CD14-positive monocyte (primary cell): ENCODE measurements at regions not wholly inside any gene's neighbourhood (a gene's known extent, or its start where the extent isn't known, plus 50 kb on each side); places are given as distances from the start of the nearest gene placed in this dataset.

Experiments
- DNase-seq, 3 donors: peaks; one replicate each; pipeline ENCODE4 v3.0.0-alpha.2; 2011 to 2022
- H2AFZ ChIP-seq: 2 replicates; pipeline ENCODE4 v1.6.0; 2012; ENCODE audit warnings: mild to moderate bottlenecking, low read depth, low read length, inconsistent platforms; ENCODE audit not compliant: insufficient read depth, poor library complexity, severe bottlenecking
- H3K27ac ChIP-seq, 2 donors: 1 replicate in 1 of 2; 2 replicates in 1 of 2; pipeline ENCODE4 v1.5.1; 2012 to 2013; ENCODE audit warnings: low read length in 2 of 2, control low read depth in 1 of 2, inconsistent platforms in 1 of 2, low read depth in 1 of 2, mild to moderate bottlenecking in 1 of 2
- H3K27me3 ChIP-seq, 2 donors: one replicate each; pipeline versions ENCODE4 v1.6.0 to v1.6.1; 2011 to 2013; ENCODE audit warnings: low read length in 2 of 2; ENCODE audit not compliant: control insufficient read depth in 2 of 2, insufficient read depth in 2 of 2
- H3K36me3 ChIP-seq, 2 donors: replicated peaks in 1 of 2; 1 replicate in 1 of 2; 2 replicates in 1 of 2; pipeline versions ENCODE4 v1.5.1 to v1.6.1; 2012 to 2013; ENCODE audit warnings: low read length in 2 of 2, control low read depth in 1 of 2, inconsistent platforms in 1 of 2, mild to moderate bottlenecking in 1 of 2; ENCODE audit not compliant: insufficient read depth in 2 of 2, control insufficient read depth in 1 of 2
- H3K4me1 ChIP-seq, 2 donors: 1 replicate in 1 of 2; 2 replicates in 1 of 2; pipeline versions ENCODE4 v1.5.1 to v1.6.1; 2012 to 2013; ENCODE audit warnings: low read length in 2 of 2, control low read depth in 1 of 2, inconsistent platforms in 1 of 2, mild to moderate bottlenecking in 1 of 2, moderate library complexity in 1 of 2; ENCODE audit not compliant: insufficient read depth in 2 of 2, control insufficient read depth in 1 of 2
- H3K4me2 ChIP-seq: replicated peaks from 2 replicates; pipeline ENCODE3; 2012; ENCODE audit warnings: low read length, moderate library complexity, mild to moderate bottlenecking; ENCODE audit not compliant: poor library complexity, severe bottlenecking; ENCODE audit errors: extremely low read depth
- H3K4me3 ChIP-seq, 3 experiments: fragments of 200-600 bp in 1 of 3; sonication (generic) in 1 of 3; replicated peaks in 1 of 3; 1 replicate in 2 of 3; 2 replicates in 1 of 3; pipeline ENCODE4 v1.5.1; 2011 to 2013; ENCODE audit warnings: low read length in 3 of 3, mild to moderate bottlenecking in 3 of 3, control low read depth in 2 of 3, low read depth in 2 of 3, inconsistent platforms in 1 of 3, moderate library complexity in 1 of 3
- H3K79me2 ChIP-seq: 2 replicates; pipeline ENCODE4 v1.6.0; 2012; ENCODE audit warnings: mild to moderate bottlenecking, control low read depth, inconsistent platforms, low read length, moderate library complexity; ENCODE audit not compliant: insufficient read depth
- H3K9ac ChIP-seq: 2 replicates; pipeline ENCODE4 v1.6.0; 2017; ENCODE audit warnings: low read length, mild to moderate bottlenecking; ENCODE audit not compliant: insufficient read depth, poor library complexity, severe bottlenecking
- H3K9me3 ChIP-seq, 2 donors: replicated peaks in 1 of 2; 1 replicate in 1 of 2; 2 replicates in 1 of 2; pipeline versions ENCODE4 v1.5.1 to v1.6.1; 2012 to 2013; ENCODE audit warnings: low read length in 2 of 2, control low read depth in 1 of 2; ENCODE audit not compliant: control insufficient read depth in 1 of 2, insufficient read depth in 1 of 2
- H4K20me1 ChIP-seq: 2 replicates; pipeline ENCODE4 v1.6.0; 2012; ENCODE audit warnings: mild to moderate bottlenecking, low read length, control low read depth, moderate library complexity; ENCODE audit not compliant: insufficient read depth
- H3K27ac Mint-ChIP-seq, 7 donors: one replicate each; pipeline ENCODE4 v1.8.0; 2020; ENCODE audit warnings: mild to moderate bottlenecking in 7 of 7, mixed read lengths in 7 of 7, moderate library complexity in 6 of 7, inconsistent platforms in 2 of 7
- H3K27me3 Mint-ChIP-seq, 3 donors: one replicate each; pipeline ENCODE4 v1.8.0; 2021 to 2022; ENCODE audit warnings: low read depth in 3 of 3, mild to moderate bottlenecking in 3 of 3, mixed read lengths in 3 of 3, moderate library complexity in 3 of 3, inconsistent platforms in 1 of 3
- H3K36me3 Mint-ChIP-seq, 2 donors: one replicate each; pipeline ENCODE4 v1.8.0; 2020; ENCODE audit warnings: mixed read lengths in 2 of 2, inconsistent platforms in 1 of 2, mild to moderate bottlenecking in 1 of 2
- H3K4me1 Mint-ChIP-seq: one replicate; pipeline ENCODE4 v1.8.0; 2020; ENCODE audit warnings: mild to moderate bottlenecking, mixed read lengths
- H3K4me3 Mint-ChIP-seq, 2 donors: one replicate each; pipeline ENCODE4 v1.8.0; 2020; ENCODE audit warnings: mild to moderate bottlenecking in 2 of 2, mixed read lengths in 2 of 2, moderate library complexity in 1 of 2
- H3K9me3 Mint-ChIP-seq, 7 donors: one replicate each; pipeline ENCODE4 v1.8.0; 2020 to 2022; ENCODE audit warnings: mixed read lengths in 7 of 7, mild to moderate bottlenecking in 6 of 7, moderate library complexity in 6 of 7, inconsistent platforms in 2 of 7
- WGBS: methylation state at CpG from one replicate; pipeline ENCODE4 v1.1.5; 2013; ENCODE audit warnings: missing lambda C conversion rate; ENCODE audit not compliant: insufficient coverage; 5-methylcytosine and 5-hydroxymethylcytosine counted together
- intact Hi-C, 2 donors: fragments of 100-400 bp; cut with micrococcal nuclease; formaldehyde crosslinking; loops; one replicate each; pipeline versions ENCODE4 v1.15.0 to v1.15.1; 2023
- TF ChIP-seq, protein P1 (sequence below): fragments of 200-600 bp; IDR thresholded peaks from one replicate; pipeline ENCODE4 v1.8.0; 2022; ENCODE audit warnings: antibody characterized with exemption, mild to moderate bottlenecking

GRCh38 chr10:130857631-130858295 lies 453.8 kb downstream of the TCERG1L start:
- H3K36me3 ChIP-seq, result no peaks in the 10 kb centered on the region
- no peak overlapping the region for H3K4me3 Mint-ChIP-seq
- no peaks in the 10 kb centered on the region for H3K27me3 ChIP-seq
- H3K79me2 ChIP-seq, result no peaks in the 10 kb centered on the region
- H3K4me3 ChIP-seq, result no peak overlapping the region
- H4K20me1 ChIP-seq, result no peaks in the 10 kb centered on the region
- WGBS, result 90% methylated on average over 6 of the region's 9 CpGs
- no peak for DNase-seq
- no peak overlapping the region for H2AFZ ChIP-seq
- no peaks in the 10 kb centered on the region for H3K4me1 ChIP-seq
- H3K27ac ChIP-seq, result no peak overlapping the region
- peaks cover 16 to 35% of the 10 kb centered on the region in 2 donors for H3K9me3 ChIP-seq
- no peaks in the 10 kb centered on the region for H3K4me1 Mint-ChIP-seq
- TF ChIP-seq, protein P1, sequence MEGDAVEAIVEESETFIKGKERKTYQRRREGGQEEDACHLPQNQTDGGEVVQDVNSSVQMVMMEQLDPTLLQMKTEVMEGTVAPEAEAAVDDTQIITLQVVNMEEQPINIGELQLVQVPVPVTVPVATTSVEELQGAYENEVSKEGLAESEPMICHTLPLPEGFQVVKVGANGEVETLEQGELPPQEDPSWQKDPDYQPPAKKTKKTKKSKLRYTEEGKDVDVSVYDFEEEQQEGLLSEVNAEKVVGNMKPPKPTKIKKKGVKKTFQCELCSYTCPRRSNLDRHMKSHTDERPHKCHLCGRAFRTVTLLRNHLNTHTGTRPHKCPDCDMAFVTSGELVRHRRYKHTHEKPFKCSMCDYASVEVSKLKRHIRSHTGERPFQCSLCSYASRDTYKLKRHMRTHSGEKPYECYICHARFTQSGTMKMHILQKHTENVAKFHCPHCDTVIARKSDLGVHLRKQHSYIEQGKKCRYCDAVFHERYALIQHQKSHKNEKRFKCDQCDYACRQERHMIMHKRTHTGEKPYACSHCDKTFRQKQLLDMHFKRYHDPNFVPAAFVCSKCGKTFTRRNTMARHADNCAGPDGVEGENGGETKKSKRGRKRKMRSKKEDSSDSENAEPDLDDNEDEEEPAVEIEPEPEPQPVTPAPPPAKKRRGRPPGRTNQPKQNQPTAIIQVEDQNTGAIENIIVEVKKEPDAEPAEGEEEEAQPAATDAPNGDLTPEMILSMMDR, result no peak
- no peak overlapping the region for H3K27ac Mint-ChIP-seq
- peaks cover 8 to 37% (median 27%) of the 10 kb centered on the region in 7 donors for H3K9me3 Mint-ChIP-seq
- intact Hi-C loops, result no loop called here
- H3K36me3 Mint-ChIP-seq, result no peaks in the 10 kb centered on the region
- no peak overlapping the region for H3K4me2 ChIP-seq
- H3K9ac ChIP-seq, result no peak overlapping the region
- peaks cover 0 to 2% (median 0%) of the 10 kb centered on the region in 3 donors for H3K27me3 Mint-ChIP-seq

DNA sequence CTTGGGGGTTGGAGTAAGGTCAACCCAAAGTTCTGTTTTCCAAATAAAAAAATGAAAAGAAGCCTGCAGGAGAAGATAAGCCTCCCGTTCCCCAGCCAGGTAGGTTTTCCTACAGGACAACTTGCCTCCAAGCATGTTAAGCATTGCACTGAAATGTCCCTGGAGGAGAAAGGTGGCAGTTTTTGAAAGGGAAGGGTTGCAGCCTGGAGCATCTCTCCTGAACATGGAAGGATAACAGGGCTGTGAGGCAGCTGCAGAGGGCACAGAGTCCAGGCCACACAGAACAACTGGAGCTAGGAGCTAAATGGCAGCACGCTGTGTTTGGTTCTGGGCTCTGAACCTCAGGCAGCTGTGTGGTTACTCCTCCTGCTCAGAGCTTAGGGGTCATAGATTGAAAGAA lies 452.9 kb downstream of the TCERG1L start:
- DNase-seq, result no peak
- Histone ChIP-seq H3K27ac (no peak overlapping the region), H3K27me3 (no peaks in the 10 kb centered on the region), H3K4me1 (no peaks in the 10 kb centered on the region), H2AFZ (no peak overlapping the region), H3K4me2 (no peak overlapping the region), H3K36me3 (no peaks in the 10 kb centered on the region), H4K20me1 (no peaks in the 10 kb centered on the region), H3K9me3 (peaks cover 16 to 27% of the 10 kb centered on the region in 2 donors), H3K9ac (no peak overlapping the region), H3K4me3 (no peak overlapping the region), H3K79me2 (no peaks in the 10 kb centered on the region)
- H3K27ac Mint-ChIP-seq, result no peak overlapping the region
- peaks cover 0 to 2% (median 0%) of the 10 kb centered on the region in 3 donors for H3K27me3 Mint-ChIP-seq
- H3K9me3 Mint-ChIP-seq, result peaks cover 4 to 37% (median 23%) of the 10 kb centered on the region in 7 donors
- TF ChIP-seq, protein P1, result no peak
- H3K36me3 Mint-ChIP-seq, result no peaks in the 10 kb centered on the region
- no peak overlapping the region for H3K4me3 Mint-ChIP-seq
- WGBS, result 63% methylated on average over 1 of the region's 2 CpGs
- H3K4me1 Mint-ChIP-seq, result no peaks in the 10 kb centered on the region
- intact Hi-C loops, result no loop called here
